ENCODE measurements at regions not wholly inside any gene's neighbourhood (a gene's known extent, or its start where the extent isn't known, plus 50 kb on each side); places are given as distances from the start of the nearest gene placed in this dataset.

GRCh38 chr2:65820454-65820853, 388.1 kb upstream of the SPRED2 start:
- DNase-seq = no peak

GRCh38 chr2:65819963-65820362, 387.6 kb upstream of the SPRED2 start:
- no peak for DNase-seq

DNA sequence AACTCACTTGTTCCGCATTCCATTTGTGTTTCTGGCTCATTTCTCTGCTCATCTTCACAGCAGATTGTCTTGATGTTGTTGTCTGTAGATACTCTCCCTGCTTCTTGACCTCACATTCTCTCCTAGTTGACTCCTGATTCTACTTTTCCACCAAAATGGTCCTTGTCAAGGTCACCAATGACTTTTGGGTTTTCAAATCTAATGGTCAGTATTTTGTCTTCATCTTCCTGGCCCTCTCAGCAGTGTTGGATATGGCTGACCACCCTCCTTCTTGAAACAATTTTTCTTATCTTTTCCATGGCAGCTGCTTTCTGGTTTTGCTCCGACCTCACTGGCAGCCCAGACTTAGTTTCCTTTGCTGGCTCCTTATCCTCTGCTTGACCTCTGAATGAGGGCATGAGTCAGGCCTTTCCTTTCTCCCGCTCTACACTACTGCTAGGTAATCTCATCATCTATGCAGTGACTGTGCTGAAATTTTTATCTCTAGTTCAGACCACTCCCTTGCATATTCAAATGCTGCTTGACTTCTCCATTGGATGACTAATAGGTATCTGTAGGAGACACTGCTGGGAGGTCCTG, 386.6 kb upstream of the SPRED2 start:
- no peak for DNase-seq

- DNase-seq = no peak
Observed at GRCh38 chr2:65813631-65814173, 381.3 kb upstream of the SPRED2 start.

GRCh38 chr2:65812887-65813286, 380.5 kb upstream of the SPRED2 start:
- no peak for DNase-seq

DNA sequence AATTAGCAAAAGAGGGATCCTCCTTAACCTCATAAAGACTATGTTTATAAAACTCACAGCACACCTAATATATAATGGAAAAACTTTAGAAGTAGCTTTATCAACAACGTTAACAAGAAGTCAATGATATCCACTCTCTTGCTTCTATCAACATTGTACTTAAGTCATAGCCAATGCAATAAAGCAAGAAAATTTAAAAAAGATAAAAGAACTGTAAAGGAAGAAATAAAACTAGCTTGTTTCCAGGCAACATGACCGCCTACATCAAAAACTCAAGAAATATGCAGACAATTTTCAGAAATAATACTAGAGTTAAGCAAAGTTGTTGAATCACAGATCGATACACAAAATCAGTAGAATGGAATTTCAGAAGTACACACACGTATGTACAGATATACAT, 375.5 kb upstream of the SPRED2 start:
- no peak for DNase-seq

DNA sequence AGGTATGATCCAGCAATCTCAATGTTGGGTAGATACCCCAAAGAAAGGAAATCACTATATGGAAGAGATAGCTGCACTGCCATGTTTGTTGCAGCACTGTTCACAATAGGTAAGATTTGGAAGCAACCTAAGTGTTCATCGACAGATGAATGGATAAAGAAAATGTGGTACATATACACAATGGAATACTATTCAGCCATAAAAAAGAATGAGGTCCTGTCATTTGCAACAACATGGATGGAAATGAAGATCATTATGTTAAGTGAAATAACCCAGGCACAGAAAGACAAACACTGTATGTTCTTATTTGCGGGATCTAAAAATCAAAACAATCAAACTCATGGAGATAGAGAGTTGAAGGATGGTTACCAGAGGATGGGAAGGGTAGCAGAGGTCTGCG, 372.4 kb upstream of the SPRED2 start:
- DNase-seq = no peak

DNA sequence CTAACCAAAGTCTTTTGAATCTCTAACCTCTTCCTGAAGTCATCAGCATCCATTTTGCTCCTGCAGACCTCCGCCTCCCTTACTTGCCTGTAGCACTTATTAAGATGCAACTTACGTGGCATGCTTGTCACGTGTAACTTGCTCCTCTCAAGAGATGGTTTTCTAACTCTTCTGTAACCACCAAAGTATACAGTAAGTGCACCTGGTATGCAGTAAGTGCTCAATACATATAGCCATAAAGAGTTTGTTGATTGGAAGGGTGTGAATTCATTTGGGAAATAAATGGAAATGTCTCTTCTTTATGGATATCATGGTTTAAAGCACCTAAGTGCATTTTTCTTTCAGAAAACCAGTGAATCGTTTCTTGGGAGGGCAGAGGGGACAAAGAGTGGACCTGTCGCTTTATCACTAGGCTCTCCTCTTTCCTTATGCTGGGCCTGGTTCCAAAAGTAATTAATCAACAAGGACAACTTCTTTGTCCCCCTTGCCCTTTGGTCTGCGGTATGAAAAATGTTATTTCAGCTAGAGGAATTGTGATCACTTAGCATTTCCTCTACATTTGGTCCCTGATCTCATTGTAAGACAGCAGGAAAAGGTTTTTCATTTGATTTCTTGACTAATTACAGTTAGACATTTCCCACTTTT, 370.0 kb upstream of the SPRED2 start:
- no peak for DNase-seq

DNA sequence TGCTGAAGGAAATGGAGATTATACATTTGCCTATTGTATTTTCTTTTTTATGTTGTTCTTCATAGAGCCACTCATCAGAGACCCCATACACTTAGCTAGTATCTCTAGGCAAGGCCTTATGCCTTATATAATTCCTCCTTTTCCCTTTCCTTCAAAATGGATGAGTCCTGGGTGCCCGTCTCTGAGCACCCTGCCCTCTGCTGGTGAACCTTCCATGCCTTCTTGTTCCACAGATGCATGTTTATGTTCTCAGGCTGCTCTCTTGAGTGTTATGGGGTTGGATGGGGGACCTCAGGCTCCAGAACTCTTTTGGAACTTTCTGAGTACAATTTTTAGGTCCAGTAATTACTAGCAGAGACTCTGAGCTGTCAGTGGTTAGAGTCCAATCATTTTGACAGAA, 368.6 kb upstream of the SPRED2 start:
- no peak for DNase-seq

DNA sequence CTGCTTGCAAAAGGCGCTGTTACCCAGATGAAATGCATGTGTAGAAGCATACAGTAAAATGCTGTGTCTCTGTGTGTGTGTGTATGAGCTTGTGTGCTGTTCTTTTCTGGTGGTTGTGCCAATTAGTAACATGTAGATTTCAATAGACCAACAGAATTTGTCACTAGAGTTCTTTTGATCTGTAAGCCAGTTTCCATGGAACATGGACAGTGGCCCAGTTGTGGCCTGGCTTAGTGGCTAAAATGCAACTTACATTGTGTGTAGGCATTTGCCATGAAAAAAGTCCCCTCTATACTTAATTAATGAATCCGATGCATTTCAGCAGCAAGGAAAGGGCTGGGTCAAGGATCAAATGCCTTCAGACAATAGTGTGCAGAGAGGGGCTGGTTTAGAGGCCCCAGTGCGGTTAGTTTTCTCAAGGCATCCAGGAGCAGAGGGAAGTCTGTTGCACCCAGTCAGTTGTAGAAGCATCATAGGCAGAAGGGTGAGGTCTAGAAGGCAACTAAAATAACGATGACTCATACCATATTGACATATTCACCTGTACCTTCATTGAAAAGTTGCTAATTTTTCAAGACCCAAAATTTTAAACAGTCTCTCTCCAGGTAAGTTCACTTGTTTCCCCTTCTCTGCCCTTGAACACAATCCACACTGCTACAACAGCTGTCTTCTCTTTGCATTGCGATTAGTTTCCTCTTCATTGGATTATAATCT, 366.9 kb upstream of the SPRED2 start:
- no peak for DNase-seq

DNA sequence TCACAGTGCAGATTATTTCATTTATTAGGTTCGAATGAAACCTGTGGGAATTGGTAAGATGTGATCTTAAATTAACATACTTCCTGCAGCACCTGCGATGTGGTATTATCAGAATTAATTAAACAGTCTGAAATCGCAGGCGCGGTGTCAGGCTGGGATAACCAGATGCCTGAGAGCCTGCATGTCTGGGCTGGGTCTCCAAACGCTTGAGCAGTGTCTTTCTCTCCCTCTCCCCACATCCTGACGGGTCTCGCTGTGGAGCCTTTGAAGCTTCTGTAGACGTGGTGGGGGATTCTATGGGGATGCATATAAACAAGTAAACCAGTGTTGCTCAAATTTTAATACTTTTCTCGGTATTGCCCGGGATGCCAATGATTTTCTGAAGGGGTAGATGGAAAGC, 366.2 kb upstream of the SPRED2 start:
- DNase-seq = no peak

- no peak for DNase-seq
Observed at GRCh38 chr2:65794994-65795393, 362.6 kb upstream of the SPRED2 start.

- DNase-seq = no peak
Observed at GRCh38 chr2:65791404-65791975, 359.1 kb upstream of the SPRED2 start.

GRCh38 chr2:65790676-65790935, 358.2 kb upstream of the SPRED2 start:
- DNase-seq = no peak

DNA sequence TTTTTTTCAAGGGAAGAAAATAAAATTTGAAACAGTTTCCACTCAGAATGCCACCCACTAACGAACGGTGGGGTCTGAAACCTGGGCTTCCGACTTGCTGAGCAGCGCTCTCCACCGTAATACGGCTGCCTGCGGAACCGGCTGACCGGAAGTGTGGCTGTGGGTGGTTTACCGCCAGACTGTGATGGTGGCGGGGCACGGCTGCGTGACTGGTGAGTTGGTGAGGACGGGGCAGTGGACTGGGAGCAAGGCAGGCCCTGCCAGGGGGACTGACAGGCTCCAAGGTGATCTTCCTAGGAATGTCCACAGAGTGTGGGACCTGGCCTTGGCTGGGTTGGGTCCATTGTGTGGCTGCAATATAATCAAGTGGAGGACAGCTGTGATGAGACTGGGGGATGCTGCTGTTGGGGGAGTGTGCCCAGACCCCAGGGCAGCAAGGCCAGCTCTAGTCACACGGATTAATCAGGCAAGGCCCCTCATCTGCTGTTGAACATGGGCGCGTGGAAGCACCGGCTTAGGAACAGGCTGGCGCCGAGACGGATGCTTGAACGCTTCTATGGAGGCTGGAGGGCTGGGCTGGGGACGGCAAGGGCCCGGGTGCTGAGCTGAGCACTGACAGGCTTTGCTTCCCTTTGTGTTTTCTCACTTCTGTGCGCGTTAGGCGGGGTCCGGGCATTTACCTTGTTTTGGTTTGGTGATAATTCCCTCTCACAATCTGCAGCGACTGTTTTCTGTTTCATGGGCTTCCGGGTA, 357.7 kb upstream of the SPRED2 start:
- no peak for DNase-seq

DNA sequence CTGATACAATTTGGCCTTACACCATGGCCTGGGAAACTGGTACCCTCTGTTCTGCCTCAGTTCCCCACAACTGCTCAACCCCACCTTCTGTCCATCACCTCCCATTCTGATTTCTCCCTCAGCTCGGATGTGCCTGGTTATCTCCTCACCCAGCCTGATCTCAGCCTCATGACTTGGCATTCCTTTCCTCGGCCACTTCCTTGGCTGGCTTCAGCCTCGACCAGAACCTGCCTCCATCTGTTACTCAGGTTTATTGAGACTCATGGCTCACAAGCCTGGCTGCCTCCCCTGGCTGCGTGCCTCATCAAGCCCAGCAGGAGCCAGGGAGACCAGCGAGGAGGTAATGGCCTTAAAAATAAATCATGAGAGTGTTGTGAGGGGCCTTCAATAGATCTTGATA, 356.2 kb upstream of the SPRED2 start:
- DNase-seq = no peak

DNA sequence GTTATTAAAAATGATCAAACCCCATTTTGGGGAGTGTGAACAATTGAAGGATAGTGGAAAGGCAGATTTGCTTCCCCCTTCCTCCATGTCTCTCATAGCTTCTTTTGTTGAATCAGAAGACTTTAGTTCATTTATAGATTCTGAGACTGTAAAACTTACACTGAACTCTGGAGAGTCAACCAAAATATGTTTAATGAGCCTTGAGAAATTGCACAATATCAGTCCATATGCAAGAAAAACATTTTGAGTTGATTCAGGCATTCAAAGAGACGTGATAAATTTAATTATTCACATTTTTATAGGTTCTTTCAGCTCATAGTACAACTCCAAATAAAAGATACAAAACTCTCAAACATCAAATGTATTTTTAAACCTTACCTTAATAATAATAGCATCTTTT, 354.4 kb upstream of the SPRED2 start:
- no peak for DNase-seq

DNA sequence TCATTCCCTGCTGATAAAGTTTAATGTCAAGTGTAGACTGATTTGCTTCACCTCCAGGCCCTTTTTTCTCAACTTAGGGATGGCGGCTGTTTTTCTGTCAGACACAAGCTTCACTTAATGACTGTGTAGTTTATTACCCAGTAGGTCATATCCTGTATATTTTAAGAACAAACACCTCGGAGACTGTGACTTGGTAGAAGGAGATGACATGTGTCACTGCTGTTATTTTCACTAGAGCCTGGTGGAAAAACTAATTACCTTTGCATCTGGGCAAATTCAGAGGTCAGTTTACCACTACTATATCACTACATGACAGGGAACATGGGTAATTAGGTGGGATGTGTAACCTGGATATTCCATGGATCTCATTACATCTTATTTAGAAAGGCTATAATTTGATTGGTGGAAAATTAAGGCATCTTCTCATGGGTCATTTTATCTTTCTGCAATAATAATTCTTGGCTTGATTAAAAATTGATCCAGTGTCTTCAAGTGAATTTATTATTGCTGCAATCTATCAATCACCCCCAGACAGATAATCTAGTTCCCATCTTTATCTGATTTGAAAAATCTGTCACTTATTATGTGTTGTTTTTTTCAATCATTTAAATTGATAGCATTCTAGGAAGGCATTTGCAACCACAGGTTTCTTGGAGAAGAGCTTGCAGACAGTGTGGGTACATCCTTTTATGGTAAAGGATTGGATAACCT, 353.8 kb upstream of the SPRED2 start:
- no peak for DNase-seq

- no peak for DNase-seq
Observed at GRCh38 chr2:65782996-65783650, 350.7 kb upstream of the SPRED2 start.

DNA sequence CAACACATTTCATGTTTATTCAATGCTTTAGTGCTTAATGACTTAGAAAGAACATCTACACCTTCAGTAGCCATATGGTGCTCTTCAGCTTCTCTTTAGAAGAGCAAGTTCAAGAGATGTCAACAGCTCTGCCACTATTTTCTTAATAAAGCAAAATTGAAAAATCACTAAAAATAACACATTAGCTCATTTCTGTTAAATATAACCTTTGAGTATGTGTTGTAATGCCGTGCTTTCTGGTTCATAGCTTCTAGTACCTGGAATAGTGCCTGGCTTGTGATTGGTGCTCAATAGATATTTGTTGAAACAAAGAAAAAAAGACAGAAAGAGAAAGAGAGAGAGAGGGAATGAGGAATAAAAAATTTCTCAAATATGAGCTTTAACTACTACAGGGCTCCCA, 349.8 kb upstream of the SPRED2 start:
- no peak for DNase-seq

- DNase-seq = no peak
Observed at GRCh38 chr2:65781756-65782155, 349.4 kb upstream of the SPRED2 start.

GRCh38 chr2:65779021-65779420, 346.6 kb upstream of the SPRED2 start:
- DNase-seq = no peak

All from NCI-H524 treated with DMSO at 0.1 percent for 48 hours (cell line).